Endothelial cell of umbilical vein (primary cell): ENCODE measurements at regions not wholly inside any gene's neighbourhood (a gene's known extent, or its start where the extent isn't known, plus 50 kb on each side); places are given as distances from the start of the nearest gene placed in this dataset.

Source experiments
- POLR2AphosphoS5 ChIP-seq: IDR thresholded peaks from 2 replicates; pipeline ENCODE4 v1.6.1; 2012; ENCODE audit warnings: low read depth, mild to moderate bottlenecking, control low read depth, low read length, moderate library complexity; ENCODE audit not compliant: insufficient read depth
- TF ChIP-seq, protein P1 (sequence below), 2 donors: IDR thresholded peaks; 1 replicate in 1 of 2; 2 replicates in 1 of 2; pipeline ENCODE4 v1.5.1; 2011; ENCODE audit warnings: low read length in 2 of 2, mild to moderate bottlenecking in 2 of 2, moderate library complexity in 2 of 2, control low read depth in 1 of 2, inconsistent platforms in 1 of 2, low read depth in 1 of 2; ENCODE audit not compliant: insufficient read depth in 1 of 2; ENCODE audit errors: extremely low read depth in 1 of 2

DNA sequence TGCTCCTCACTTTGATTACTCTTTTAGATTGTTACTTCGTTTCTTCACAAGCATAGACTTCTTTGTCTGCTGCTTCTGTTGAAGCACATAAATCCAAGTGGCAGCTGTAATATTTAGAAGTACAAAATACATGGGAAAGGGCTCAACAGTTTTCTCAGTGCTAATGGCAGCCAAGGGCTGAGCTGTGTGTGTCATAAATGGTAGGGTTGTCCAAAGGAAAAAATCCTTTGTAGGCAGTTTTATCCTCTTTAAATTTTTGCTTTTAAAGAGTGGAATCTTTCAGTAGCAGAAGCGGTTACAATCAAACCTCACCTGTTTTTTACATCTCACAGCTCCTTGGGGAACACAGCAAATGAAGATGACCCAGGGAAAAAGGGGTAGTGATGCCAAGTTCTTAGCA, 650.8 kb downstream of the PLPP3 start:
- TF ChIP-seq, protein P1, sequence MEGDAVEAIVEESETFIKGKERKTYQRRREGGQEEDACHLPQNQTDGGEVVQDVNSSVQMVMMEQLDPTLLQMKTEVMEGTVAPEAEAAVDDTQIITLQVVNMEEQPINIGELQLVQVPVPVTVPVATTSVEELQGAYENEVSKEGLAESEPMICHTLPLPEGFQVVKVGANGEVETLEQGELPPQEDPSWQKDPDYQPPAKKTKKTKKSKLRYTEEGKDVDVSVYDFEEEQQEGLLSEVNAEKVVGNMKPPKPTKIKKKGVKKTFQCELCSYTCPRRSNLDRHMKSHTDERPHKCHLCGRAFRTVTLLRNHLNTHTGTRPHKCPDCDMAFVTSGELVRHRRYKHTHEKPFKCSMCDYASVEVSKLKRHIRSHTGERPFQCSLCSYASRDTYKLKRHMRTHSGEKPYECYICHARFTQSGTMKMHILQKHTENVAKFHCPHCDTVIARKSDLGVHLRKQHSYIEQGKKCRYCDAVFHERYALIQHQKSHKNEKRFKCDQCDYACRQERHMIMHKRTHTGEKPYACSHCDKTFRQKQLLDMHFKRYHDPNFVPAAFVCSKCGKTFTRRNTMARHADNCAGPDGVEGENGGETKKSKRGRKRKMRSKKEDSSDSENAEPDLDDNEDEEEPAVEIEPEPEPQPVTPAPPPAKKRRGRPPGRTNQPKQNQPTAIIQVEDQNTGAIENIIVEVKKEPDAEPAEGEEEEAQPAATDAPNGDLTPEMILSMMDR (IDR thresholded peaks at IDR 0.05; ENCODE audit: extremely low read depth in 1 of 2, insufficient read depth in 1 of 2, low read depth in 1 of 2, low read length in 2 of 2): no peak
- TF ChIP-seq POLR2AphosphoS5: no peak
